CMK (cell line): ENCODE measurements at regions not wholly inside any gene's neighbourhood (a gene's known extent, or its start where the extent isn't known, plus 50 kb on each side); places are given as distances from the start of the nearest gene placed in this dataset.
A peak's percentile ranks its signal among the peaks of the same experiment; 100 is the strongest.
"Not testable (repeated sequence)": the region's sequence is repeated elsewhere in the genome, so short reads cannot be mapped to it uniquely, and the experiment has no call there.

Source experiments
- DNase-seq: peaks from one replicate; pipeline ENCODE4 v3.0.0-alpha.2; 2010; ENCODE audit warnings: low read depth

- DNase-seq, result no peak
These were observed 162.2 kb upstream of the TNRC6C start for GRCh38 chr17:77796176-77796860.

GRCh38 chr17:77798031-77798430 is 160.5 kb upstream of the TNRC6C start:
- DNase-seq, result peak; percentile 89

- no peak for DNase-seq
These were observed 160.0 kb upstream of the TNRC6C start for GRCh38 chr17:77798481-77798880.

GRCh38 chr17:77800816-77801215 is 157.7 kb upstream of the TNRC6C start:
- no peak for DNase-seq

- DNase-seq, result no peak
These were observed 156.8 kb upstream of the TNRC6C start for GRCh38 chr17:77801545-77802332.

GRCh38 chr17:77802333-77802615 is 156.2 kb upstream of the TNRC6C start:
- DNase-seq, result no peak

GRCh38 chr17:77802811-77803220 is 155.7 kb upstream of the TNRC6C start:
- no peak for DNase-seq

- no peak for DNase-seq
These were observed 154.8 kb upstream of the TNRC6C start for GRCh38 chr17:77803726-77804125.

- DNase-seq, result no peak
These were observed 153.6 kb upstream of the TNRC6C start for GRCh38 chr17:77804796-77805426.

- DNase-seq, result not testable (repeated sequence)
These were observed 152.5 kb upstream of the TNRC6C start for GRCh38 chr17:77805970-77806369.

GRCh38 chr17:77807051-77807745 is 151.3 kb upstream of the TNRC6C start:
- no peak for DNase-seq

GRCh38 chr17:77807746-77808441 is 150.6 kb upstream of the TNRC6C start:
- DNase-seq, result no peak

- DNase-seq, result no peak
These were observed 149.6 kb upstream of the TNRC6C start for GRCh38 chr17:77808686-77809425.

GRCh38 chr17:77809814-77810213 is 148.7 kb upstream of the TNRC6C start:
- DNase-seq, result no peak

GRCh38 chr17:77810536-77810935 is 148.0 kb upstream of the TNRC6C start:
- DNase-seq, result no peak

GRCh38 chr17:77811521-77811920 is 147.0 kb upstream of the TNRC6C start:
- DNase-seq, result no peak

GRCh38 chr17:77814091-77814772 is 144.3 kb upstream of the TNRC6C start:
- DNase-seq, result no peak

- no peak for DNase-seq
These were observed 143.2 kb upstream of the TNRC6C start for GRCh38 chr17:77815127-77815905.

GRCh38 chr17:77817953-77818352 is 140.6 kb upstream of the TNRC6C start:
- DNase-seq, result no peak

- no peak for DNase-seq
These were observed 139.0 kb upstream of the TNRC6C start for GRCh38 chr17:77819497-77819896.
